ENCODE measurements at regions not wholly inside any gene's neighbourhood (a gene's known extent, or its start where the extent isn't known, plus 50 kb on each side); places are given as distances from the start of the nearest gene placed in this dataset.

DNA sequence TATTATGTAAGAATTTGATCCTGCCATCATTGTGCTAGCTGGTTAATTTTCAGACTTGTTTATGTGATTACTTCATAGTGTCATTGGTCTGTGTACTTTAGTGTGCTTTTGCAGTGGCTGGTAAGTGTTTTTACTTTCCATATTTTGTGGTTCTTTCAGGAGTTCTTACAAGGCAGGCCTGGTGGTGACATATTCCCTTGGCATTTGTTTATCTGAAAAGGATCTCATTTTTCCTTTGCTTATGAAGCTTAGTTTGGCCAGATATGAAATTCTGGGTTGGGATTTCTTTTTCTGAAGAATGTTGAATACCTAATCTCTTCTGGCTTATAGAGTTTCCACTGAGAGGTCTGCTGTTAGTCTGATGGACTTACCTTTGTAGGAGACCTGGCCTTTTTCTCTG is 72.8 kb upstream of the MC4R start:
- no peak for DNase-seq (ENCODE audit: low read depth, low spot score)
- in situ Hi-C loops (cut with HindIII; ENCODE audit: low pct_unique_long_range_greater_than_20kb, low sequenced_read_pairs): no loop called here

DNA sequence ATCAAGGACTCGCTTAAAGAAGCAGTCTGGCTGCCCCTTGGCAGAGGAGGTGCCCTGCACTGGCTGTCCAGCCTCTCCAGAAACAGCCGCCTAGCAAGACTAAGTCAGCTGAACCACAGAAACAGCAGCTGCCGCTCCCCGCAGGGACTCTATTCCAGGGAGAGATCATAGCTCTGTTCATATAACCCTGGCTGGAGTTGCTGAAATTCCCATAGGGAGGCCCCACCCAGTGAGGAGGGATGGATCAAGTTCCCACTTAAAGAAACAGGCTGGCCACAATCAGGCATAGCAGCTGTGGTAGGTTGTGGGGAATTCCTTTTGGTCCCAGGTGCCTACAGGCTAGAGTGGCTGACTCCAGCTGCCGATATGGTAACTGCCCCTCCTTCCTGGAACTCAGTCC is 74.2 kb upstream of the MC4R start:
- DNase-seq (ENCODE audit: low read depth, low spot score): no peak
- in situ Hi-C loops (cut with HindIII; ENCODE audit: low pct_unique_long_range_greater_than_20kb, low sequenced_read_pairs): no loop called here

DNA sequence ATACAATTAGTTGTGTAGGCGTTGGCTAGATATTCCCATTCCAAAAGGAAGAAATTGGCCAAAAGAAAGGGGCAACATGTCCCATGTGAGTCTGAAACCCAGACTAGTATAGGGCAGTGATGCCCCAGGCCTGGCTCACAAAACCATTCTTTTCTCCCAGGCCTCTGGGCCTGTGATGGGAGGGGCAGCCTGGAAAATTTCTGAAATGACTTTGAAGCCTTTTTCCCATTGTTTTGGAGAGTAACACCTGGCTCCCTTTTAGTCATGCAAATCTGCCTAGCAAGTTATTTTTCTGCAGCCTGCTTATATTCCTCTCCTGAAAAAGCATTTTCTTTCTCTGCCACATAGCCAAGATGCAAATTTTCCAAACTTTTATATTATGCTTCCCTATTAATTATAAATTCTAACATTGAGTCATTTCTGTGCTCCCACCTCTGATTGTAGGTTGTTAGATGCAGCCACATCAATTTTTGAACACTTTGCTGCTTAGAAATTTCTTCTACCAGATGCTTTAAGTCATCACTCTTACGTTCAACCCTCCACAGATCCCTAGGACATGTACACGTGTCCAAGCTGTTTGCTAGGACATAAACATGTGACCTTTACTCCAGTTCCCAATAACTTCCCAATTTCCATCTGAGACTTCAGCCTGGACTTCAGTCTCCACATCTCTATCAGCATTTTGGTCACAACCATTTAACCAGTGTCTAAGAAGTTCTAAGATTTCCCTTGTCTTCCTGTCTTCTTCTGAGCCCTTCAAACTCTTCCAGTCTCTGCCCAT is 76.1 kb upstream of the MC4R start:
- in situ Hi-C loops (cut with HindIII; ENCODE audit: low pct_unique_long_range_greater_than_20kb, low sequenced_read_pairs): no loop called here

DNA sequence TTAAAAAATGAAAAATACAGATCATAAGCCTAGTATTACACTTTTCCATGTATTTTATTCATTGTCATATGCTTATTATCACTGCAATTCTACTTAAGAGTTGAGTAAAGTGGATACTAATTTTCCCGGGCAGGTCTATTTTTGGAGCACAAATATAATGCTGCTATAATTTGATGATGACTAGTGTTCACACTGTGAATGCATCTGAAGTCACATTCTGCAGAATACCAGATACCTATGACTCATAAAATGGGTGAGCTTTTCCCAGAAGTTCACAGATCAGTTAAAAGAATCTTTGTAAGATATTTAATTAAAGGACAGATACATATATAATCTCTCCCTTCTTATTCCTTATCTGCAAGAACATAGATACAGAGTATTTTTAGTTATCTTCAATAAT is 79.8 kb upstream of the MC4R start:
- in situ Hi-C loops (cut with HindIII; ENCODE audit: low pct_unique_long_range_greater_than_20kb, low sequenced_read_pairs): no loop called here
- DNase-seq (ENCODE audit: low read depth, low spot score): no peak

More for the DNA sequence above, 76.1 kb upstream of the MC4R start:
- no peak for DNase-seq (ENCODE audit: low read depth, low spot score)

DNA sequence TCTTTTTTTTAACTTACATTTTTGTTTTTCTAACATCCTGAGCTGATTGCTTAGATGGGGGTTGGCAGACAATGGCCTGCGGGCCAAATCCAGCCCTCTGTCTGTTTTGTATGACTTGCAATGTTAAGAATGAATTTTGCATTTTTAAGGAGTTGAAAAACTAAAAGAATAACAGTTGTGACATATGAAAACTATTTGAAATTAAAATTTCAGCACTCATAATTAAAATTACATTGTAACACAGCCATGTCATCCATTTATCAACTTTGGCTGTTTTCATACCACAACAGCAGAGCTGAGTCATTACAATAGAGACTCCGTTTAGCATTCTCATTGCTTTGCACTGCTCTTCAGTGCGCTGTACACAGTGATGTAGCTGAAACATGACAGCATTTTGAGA is 94.1 kb upstream of the MC4R start:
- no peak for DNase-seq (ENCODE audit: low read depth, low spot score)

DNA sequence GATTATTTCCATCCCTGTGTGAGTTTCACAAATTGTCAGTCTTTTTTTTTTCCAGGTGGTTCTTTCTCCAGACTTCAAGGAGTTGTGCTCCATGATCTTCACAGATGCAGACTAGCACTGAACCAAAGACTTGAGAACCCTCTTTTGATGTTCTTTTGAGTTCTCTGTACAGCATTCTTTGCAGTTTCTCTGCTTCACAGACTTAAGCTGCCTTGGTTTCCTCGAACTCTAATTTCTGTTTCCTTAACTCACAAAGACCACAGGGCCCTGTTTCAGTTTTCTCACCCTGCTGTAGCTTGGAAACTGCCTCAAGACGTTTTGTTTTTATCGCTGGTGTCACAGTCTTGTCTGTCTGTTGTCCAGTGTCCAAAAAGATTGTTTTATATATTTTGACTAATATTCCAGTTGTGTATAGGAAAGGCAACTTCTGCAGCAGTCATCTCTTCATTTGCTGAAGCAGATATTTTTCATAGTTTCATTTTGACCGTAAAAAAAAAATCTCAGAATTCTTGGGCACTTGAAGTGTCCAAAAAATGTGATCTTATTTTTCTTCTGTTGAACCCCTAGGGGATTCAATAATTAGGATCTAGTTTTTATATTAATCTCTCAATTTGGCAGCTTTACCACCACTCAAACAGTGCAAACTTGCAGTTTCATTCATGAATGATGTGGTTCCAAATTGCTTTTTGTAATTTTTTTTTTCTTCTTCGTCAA is 97.0 kb upstream of the MC4R start:
- in situ Hi-C loops (cut with HindIII; ENCODE audit: low pct_unique_long_range_greater_than_20kb, low sequenced_read_pairs): no loop called here
- no peak for DNase-seq (ENCODE audit: low read depth, low spot score)

More for the DNA sequence above, 94.1 kb upstream of the MC4R start:
- in situ Hi-C loops (cut with HindIII; ENCODE audit: low pct_unique_long_range_greater_than_20kb, low sequenced_read_pairs): no loop called here

DNA sequence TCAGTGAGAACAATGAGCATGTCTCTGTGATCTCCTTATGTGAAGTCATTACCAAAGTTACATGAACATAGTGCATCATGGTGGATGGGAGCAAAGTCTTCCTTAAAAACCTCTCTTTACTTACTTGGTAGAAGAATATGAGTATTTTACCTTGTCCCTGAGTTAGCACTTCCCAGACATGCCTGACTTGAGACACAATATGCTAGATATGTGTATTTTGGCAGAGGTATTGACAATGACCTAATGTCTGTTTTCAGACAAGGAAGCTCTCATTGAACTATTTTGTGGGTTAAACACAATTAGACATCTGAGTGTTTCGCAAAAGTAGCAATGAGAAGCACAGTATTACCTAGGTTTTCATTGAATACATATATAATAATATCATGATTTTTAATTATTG is 99.1 kb upstream of the MC4R start:
- no peak for DNase-seq (ENCODE audit: low read depth, low spot score)
- in situ Hi-C loops (cut with HindIII; ENCODE audit: low pct_unique_long_range_greater_than_20kb, low sequenced_read_pairs): no loop called here

DNA sequence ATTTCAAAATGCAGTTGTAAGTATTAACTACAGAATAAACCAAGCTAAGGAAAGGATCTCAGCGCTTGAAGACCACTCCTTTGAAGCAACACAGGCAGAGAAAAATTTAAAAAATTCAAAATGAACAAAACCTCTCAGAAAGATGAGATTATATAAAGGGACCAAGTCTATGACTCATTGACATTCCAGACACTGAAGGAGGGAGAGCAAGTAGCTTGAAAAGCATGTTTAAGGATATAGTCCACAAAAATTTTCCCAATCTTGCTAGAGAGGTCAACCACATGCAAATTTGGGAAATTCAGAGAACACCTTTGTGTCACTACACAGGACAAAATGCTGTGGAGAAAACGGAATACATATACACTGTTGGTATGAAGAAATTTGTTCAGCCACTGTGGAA is 112.6 kb upstream of the MC4R start:
- in situ Hi-C loops (cut with HindIII; ENCODE audit: low pct_unique_long_range_greater_than_20kb, low sequenced_read_pairs): no loop called here

DNA sequence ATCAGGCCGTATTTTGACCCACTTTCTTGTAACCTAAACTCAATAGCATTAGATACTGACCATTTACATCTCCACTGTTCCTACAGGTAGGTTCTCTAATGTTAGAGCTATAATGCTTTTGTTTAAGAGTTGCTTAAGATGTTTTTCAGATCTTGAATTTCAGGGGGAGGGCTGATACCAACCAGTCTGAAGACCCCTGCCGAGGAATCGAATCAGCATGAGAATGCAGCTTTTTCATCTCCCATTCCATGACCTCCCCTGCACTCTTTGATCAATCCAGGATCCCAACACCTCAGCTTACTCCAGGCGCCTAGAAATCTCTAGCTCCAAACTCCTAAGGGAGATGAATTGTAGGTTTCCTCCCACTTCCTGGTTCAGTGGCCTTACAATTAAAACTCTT is 120.5 kb upstream of the MC4R start:
- in situ Hi-C loops (cut with HindIII; ENCODE audit: low pct_unique_long_range_greater_than_20kb, low sequenced_read_pairs): no loop called here
- no peak for DNase-seq (ENCODE audit: low read depth, low spot score)

More for the DNA sequence above, 112.6 kb upstream of the MC4R start:
- no peak for DNase-seq (ENCODE audit: low read depth, low spot score)

DNA sequence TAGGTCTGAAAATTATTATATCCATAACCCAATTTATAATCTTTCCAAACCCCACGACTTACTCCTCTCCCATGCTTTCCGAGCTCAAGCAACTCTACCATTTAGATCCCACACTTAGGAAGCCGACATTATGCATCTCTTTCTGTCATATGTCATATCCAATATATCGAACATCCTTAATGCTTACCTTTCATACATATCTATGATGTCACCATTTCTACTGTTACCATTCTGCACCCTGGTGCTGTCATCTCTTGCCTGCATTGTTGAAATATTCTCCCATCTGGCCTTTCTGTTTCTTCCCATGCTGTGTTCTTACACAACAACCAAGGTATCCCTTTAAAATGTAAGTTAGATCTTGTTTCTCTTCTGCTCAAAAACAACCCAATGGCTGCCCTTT is 127.1 kb upstream of the MC4R start:
- in situ Hi-C loops (cut with HindIII; ENCODE audit: low pct_unique_long_range_greater_than_20kb, low sequenced_read_pairs): no loop called here
- DNase-seq (ENCODE audit: low read depth, low spot score): no peak

DNA sequence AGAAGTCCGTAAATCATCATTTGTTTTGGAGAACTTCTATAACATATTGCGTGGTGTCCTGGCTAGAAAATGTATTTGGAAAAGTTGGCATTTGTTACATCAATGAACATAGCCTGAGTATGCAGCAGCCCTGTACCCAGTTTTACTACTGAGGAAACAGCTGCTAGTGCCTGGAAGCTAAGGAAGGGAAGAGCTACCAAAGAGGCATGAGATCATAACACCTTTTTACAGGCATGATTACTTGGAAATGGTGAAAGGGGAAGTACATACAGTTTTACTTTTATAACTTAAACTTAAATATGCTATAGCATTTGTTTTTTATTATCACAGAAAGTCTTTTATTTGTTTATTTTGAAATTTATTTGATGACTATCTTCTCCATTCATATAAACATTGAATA is 128.4 kb upstream of the MC4R start:
- in situ Hi-C loops (cut with HindIII; ENCODE audit: low pct_unique_long_range_greater_than_20kb, low sequenced_read_pairs): no loop called here
- no peak for DNase-seq (ENCODE audit: low read depth, low spot score)

DNA sequence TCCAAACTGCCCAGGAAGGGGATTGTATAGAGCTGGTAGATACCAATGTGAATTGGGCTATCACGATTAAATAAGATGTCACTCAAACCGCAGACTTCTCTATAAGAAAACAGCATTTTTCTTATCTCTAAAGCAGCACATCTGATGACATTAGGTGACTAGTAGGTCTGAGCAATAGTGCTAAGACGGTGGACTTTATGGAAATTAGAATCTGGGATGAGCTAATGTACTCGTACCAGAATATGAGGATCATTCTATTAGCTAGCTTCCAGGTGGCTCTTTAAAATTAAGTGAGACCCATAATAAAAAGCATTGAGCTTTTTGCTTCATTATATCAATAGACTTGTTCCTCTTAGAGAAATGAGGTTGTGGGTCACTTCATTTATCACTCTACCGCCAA is 130.0 kb upstream of the MC4R start:
- DNase-seq (ENCODE audit: low read depth, low spot score): no peak
- in situ Hi-C loops (cut with HindIII; ENCODE audit: low pct_unique_long_range_greater_than_20kb, low sequenced_read_pairs): no loop called here

DNA sequence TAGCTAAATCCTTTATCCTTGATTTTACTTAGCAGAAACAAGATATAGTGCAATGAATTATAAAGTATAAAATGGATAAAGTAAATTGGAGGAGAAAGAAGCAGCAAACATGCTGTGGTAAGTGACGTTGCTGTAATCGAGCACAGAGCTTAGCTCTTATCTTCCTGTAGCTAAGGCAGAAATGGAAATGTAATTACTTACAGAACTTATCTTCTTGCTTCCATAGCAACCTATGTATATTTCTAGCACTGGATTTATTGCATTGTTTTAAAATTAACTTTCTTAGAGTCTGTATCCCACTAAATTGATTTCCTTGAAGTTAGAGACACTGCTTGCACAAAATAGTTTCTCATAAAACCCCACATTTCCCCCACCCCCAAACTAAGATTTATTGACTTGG is 130.6 kb upstream of the MC4R start:
- no peak for DNase-seq (ENCODE audit: low read depth, low spot score)
- in situ Hi-C loops (cut with HindIII; ENCODE audit: low pct_unique_long_range_greater_than_20kb, low sequenced_read_pairs): no loop called here

DNA sequence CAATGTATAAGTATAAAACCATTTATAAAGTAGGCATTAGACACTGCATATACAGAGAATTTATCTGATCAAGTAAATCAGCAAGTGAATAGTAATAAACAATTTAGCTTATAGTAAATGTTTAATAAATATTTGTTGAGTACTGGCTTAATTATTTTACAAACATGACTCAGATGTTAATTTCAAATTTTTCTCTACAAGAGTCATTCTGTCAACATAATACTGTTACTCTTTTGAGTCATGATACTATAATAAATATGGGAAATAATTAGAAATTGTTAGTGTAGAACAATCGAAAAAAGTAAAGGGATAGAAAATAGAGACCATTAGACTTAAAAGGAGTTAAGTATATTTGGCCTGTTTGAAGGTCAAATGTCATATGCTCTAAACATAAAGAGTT is 133.6 kb upstream of the MC4R start:
- in situ Hi-C loops (cut with HindIII; ENCODE audit: low pct_unique_long_range_greater_than_20kb, low sequenced_read_pairs): no loop called here

DNA sequence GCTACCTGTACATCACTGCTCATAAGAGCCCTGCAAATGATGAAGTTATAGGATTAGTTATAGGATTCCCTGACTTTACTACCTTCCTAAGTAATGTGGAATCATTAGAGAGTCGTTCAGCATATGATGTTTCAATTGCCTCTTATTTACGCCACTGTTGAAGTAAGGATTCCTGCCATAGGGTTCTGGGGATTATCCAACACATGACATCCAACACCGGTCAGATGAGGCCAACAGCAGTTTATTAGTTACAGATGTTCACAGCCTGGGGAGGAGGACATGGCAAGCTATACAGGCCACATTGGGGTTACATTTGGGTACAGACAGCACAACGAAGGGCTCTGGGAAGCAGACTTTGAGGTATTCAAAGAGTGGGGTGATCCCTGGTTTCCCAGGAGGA is 134.1 kb upstream of the MC4R start:
- DNase-seq (ENCODE audit: low read depth, low spot score): no peak

More for the DNA sequence above, 133.6 kb upstream of the MC4R start:
- no peak for DNase-seq (ENCODE audit: low read depth, low spot score)

DNA sequence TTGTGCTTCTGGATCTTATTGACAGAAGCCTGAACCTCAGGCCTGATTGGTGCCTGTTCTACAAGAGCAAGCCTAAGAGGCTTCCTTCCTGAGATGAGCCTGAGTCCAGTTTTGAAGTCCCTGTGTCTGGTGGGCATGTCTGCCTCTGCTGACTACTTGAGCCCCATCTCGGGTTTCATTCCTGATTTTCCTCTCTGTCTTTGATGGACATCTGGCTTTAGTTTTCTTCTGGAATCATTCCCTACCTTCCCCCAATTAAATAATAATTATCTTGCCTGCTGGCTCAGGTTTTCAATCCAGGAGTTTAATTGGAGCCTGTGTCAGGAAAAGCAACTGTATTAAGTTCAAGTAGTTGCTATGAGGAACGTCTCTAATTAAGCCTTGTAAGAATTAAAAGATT is 135.5 kb upstream of the MC4R start:
- DNase-seq (ENCODE audit: low read depth, low spot score): no peak
- in situ Hi-C loops (cut with HindIII; ENCODE audit: low pct_unique_long_range_greater_than_20kb, low sequenced_read_pairs): no loop called here

More for the DNA sequence above, 134.1 kb upstream of the MC4R start:
- in situ Hi-C loops (cut with HindIII; ENCODE audit: low pct_unique_long_range_greater_than_20kb, low sequenced_read_pairs): no loop called here

DNA sequence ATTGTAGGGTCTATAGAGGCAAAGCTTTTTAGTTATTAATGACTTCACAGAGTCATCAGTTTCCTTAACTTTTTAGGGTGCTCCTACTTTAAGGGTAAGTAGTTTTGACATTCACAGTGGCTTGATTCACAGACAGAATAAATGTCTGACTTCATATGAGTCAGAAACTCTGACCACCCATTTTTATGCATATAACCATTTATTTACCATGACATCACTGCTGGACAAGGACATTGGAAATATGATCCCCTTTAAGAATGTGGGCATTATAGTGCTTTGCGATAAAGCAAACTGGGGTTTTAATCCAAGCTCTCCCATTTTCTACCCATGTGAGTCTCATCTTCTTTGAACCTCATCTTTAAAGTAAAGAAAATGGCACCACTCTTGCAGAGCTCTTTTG is 162.0 kb upstream of the MC4R start:
- DNase-seq (ENCODE audit: low read depth, low spot score): no peak
- in situ Hi-C loops (cut with HindIII; ENCODE audit: low pct_unique_long_range_greater_than_20kb, low sequenced_read_pairs): no loop called here

DNA sequence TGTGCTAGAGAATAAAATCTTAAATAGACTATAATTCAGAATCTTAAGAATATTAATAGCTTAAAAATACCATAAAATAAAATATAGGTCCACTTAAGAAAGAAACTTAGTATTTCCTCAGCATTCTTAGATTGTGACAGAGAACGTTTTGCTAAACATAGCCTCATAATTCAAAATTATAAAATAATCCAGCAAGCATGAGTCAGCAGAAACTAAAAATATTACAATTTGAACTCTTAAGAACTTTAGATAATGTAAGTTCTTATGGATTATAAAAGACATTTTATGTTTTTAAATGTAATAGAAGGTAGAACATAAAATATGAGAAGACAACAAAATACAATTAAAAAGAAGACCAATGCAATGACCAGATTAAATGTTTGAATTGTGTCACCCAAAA is 164.5 kb upstream of the MC4R start:
- no peak for DNase-seq (ENCODE audit: low read depth, low spot score)
- in situ Hi-C loops (cut with HindIII; ENCODE audit: low pct_unique_long_range_greater_than_20kb, low sequenced_read_pairs): no loop called here

DNA sequence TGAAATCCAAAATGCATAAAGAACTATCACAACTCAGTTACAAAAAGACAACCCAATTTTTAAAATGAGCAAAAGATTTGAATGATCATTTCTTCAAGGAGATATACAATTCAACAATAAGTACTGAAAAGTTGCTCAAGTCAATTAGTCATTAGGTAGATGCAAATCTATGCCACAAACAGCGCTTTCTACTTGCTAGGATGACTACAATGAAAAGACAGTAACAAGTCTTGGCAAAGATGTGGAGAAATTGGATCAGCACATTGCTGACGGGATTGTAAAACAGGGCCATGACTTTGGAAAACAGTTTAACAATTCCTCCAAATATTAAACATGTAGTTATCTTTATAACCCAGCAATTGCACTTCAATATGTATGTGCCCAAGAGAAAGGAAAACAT is 166.3 kb upstream of the MC4R start:
- DNase-seq (ENCODE audit: low read depth, low spot score): no peak
- in situ Hi-C loops (cut with HindIII; ENCODE audit: low pct_unique_long_range_greater_than_20kb, low sequenced_read_pairs): no loop called here

All from SK-MEL-5 (cell line).